Right lobe of liver (tissue), 4 donors: ENCODE measurements at regions not wholly inside any gene's neighbourhood (a gene's known extent, or its start where the extent isn't known, plus 50 kb on each side); places are given as distances from the start of the nearest gene placed in this dataset.

Source experiments
- CTCF ChIP-seq, 4 donors: fragments of 200-600 bp in 3 of 4; fragments of 450-650 bp in 1 of 4; IDR thresholded peaks; one replicate each; pipeline versions ENCODE4 v1.5.1 to v1.8.0; 2016 to 2022; ENCODE audit warnings: antibody characterized with exemption in 4 of 4, mild to moderate bottlenecking in 2 of 4
- POLR2A ChIP-seq: fragments of 450-650 bp; IDR thresholded peaks from one replicate; pipeline ENCODE4 v1.6.1; 2017; ENCODE audit warnings: antibody characterized with exemption, mild to moderate bottlenecking
- donor health status: DM: no; HTN: no; CAD: no.
- donor health status: DM: no; HTN: no; CAD: no.
- donor health status: DM: no; HTN: yes; CAD: no.

GRCh38 chr10:4588824-4589223 lies 237.2 kb upstream of the AKR1E2 start:
- no peak for TF ChIP-seq CTCF (IDR thresholded peaks at IDR 0.05)
- TF ChIP-seq POLR2A = no peak
